Dendritic cell treated with granulocyte-macrophage colony-stimulating factor and Interleukin-4, amounts not matched to agents 40 ng/mL and 50 ng/mL, for 4 days (primary cell): ENCODE measurements at regions not wholly inside any gene's neighbourhood (a gene's known extent, or its start where the extent isn't known, plus 50 kb on each side); places are given as distances from the start of the nearest gene placed in this dataset.

Source experiments
- H3K27ac Mint-ChIP-seq: one replicate; pipeline ENCODE4 v1.8.0; 2022; ENCODE audit warnings: mild to moderate bottlenecking, mixed read lengths
- H3K27me3 Mint-ChIP-seq: one replicate; pipeline ENCODE4 v1.8.0; 2022; ENCODE audit warnings: mild to moderate bottlenecking, mixed read lengths
- H3K36me3 Mint-ChIP-seq: one replicate; pipeline ENCODE4 v1.8.0; 2022; ENCODE audit warnings: low read depth, mixed read lengths
- H3K4me1 Mint-ChIP-seq: one replicate; pipeline ENCODE4 v1.8.0; 2022; ENCODE audit warnings: low read depth, mixed read lengths
- H3K4me3 Mint-ChIP-seq: one replicate; pipeline ENCODE4 v1.8.0; 2022; ENCODE audit warnings: mild to moderate bottlenecking, moderate library complexity, mixed read lengths
- H3K9me3 Mint-ChIP-seq: one replicate; pipeline ENCODE4 v1.8.0; 2022; ENCODE audit warnings: mixed read lengths
- intact Hi-C: fragments of 100-400 bp; cut with micrococcal nuclease; formaldehyde crosslinking; loops from one replicate; pipeline ENCODE4 v1.15.0; 2022

- Mint-ChIP-seq H3K4me3 (no peak overlapping the region), H3K27ac (no peak overlapping the region), H3K4me1 (no peaks in the 10 kb centered on the region), H3K36me3 (peaks cover 21% of the 10 kb centered on the region), H3K9me3 (peaks cover 45% of the 10 kb centered on the region), H3K27me3 (no peaks in the 10 kb centered on the region)
- intact Hi-C loops: no loop called here
Observed at GRCh38 chr4:123043013-123043412, 120.6 kb upstream of the NUDT6 start.

DNA sequence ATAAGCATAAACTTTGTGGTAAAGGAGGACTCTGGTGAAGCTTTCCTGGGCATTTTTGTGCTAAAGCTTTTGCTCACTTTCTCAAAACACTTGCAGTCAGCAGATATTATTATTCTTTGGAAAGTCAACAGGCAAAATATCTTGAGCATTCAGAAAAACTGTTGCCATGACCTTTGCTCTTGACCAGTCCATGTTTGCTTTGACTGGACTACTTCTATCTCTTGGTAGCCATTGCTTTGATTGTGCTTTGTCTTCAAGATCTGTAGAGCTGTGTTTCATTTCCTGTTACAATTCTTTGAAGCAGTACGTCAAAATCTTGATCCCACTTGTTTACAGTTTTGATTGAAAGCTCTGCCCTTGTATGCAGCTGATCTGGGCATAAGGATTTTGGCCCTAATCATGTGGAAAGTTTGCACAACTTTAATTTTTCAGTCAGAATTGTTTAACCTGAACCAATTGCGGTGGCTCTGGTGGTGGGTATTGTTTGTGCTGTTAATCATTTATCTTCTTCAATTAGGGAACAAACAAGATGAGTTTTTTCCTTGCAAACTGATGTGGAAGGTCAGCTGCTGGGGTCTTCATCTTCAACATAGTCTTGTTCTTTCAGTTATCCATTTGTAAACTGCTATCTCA lies 121.5 kb upstream of the NUDT6 start:
- intact Hi-C loops: no loop called here
- H3K9me3 Mint-ChIP-seq: peaks cover 54% of the 10 kb centered on the region
- H3K27me3 Mint-ChIP-seq: no peaks in the 10 kb centered on the region
- no peaks in the 10 kb centered on the region for H3K4me1 Mint-ChIP-seq
- H3K27ac Mint-ChIP-seq: no peak overlapping the region
- no peak overlapping the region for H3K4me3 Mint-ChIP-seq
- H3K36me3 Mint-ChIP-seq: peaks cover 21% of the 10 kb centered on the region

- peaks cover 21% of the 10 kb centered on the region for H3K36me3 Mint-ChIP-seq
- no peaks in the 10 kb centered on the region for H3K27me3 Mint-ChIP-seq
- intact Hi-C loops: no loop called here
- H3K27ac Mint-ChIP-seq: no peak overlapping the region
- no peaks in the 10 kb centered on the region for H3K4me1 Mint-ChIP-seq
- H3K4me3 Mint-ChIP-seq: no peak overlapping the region
- H3K9me3 Mint-ChIP-seq: peaks cover 74% of the 10 kb centered on the region
Observed at GRCh38 chr4:123046096-123046495, 123.7 kb upstream of the NUDT6 start.

DNA sequence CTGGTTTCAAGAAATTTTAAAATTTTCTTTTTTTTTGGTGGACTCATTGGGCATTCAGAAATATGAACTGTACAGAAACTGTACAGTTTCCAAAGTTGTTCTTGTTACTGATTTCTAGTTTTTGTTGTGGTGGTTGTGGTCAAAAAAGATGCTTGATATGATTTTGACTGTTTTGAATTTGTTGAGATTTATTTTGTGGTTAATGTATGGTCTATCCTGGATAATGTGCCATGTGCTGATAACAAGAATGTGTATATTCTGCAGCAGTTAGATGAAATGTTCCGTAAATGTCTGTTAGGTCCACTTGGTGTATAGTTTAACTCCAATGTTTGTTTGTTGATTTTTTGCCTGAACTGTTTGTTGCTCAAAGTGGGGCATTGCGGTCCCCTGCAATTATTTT lies 127.6 kb upstream of the NUDT6 start:
- Mint-ChIP-seq H3K9me3 (peaks cover 73% of the 10 kb centered on the region), H3K4me3 (no peak overlapping the region), H3K27ac (no peak overlapping the region), H3K4me1 (no peaks in the 10 kb centered on the region), H3K27me3 (no peaks in the 10 kb centered on the region), H3K36me3 (peaks cover 10% of the 10 kb centered on the region)
- intact Hi-C loops: no loop called here

GRCh38 chr4:123052007-123052406 lies 129.6 kb upstream of the NUDT6 start:
- intact Hi-C loops: no loop called here
- Mint-ChIP-seq H3K4me1 (no peaks in the 10 kb centered on the region), H3K4me3 (no peak overlapping the region), H3K27ac (no peak overlapping the region), H3K9me3 (peaks cover 64% of the 10 kb centered on the region), H3K36me3 (peaks cover 10% of the 10 kb centered on the region), H3K27me3 (no peaks in the 10 kb centered on the region)

DNA sequence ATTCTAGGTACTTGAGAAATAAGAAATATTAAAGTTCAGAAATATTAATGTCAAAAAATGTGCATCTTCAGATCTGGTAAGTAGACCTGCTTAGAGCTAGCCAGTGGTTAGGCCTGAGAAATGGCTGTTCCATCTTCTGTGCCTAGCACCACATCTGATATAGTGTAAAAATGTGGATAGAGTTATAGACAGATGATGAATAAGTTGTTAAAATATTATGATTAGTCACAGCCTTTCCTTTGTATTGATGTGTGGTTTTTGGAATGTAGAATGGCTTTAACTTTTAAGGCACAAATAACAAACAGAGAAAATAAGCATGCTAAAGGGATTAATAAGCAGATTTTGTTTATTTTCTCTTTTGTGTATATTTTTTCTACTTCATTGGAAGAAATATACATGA lies 133.5 kb upstream of the NUDT6 start:
- Mint-ChIP-seq H3K4me3 (no peak overlapping the region), H3K27me3 (no peaks in the 10 kb centered on the region), H3K9me3 (peaks cover 44% of the 10 kb centered on the region), H3K4me1 (no peaks in the 10 kb centered on the region), H3K27ac (no peak overlapping the region), H3K36me3 (peaks cover 34% of the 10 kb centered on the region)
- intact Hi-C loops: no loop called here

DNA sequence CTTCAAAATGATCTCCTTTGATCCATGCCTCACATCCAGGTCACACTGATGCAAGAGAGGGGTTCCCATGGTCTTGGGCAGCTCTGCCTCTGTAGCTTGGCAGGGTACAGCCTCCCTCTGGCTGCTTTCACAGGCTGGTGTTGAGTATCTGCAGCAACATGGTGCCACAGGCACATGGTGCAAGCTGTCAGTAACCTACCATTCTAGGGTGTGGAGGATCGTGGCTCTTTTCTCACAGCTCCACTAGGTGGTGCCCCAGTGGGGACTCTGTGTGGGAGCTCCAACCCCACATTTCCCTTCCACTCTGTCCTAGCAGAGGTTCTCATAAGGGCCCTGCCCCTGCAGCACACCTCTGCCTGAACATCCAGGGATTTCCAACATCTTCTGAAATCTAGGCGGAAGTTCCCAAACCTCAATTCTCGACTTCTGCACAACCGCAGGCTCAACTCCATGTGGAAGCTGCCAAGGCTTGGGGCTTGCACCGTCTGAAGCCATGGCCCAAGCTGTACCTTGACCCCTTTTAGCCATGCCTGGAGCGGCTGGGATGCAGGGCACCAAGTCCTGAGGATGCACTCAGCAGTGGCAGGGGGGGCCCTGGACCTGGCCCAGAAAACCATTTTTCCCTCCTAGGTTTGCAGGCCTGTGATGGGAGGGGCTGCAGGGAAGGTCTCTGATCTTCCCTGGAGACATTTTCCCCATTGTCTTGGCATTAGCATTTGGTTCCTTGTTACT lies 137.8 kb upstream of the NUDT6 start:
- Mint-ChIP-seq H3K27me3 (no peaks in the 10 kb centered on the region), H3K4me3 (no peak overlapping the region), H3K4me1 (no peaks in the 10 kb centered on the region), H3K9me3 (peaks cover 24% of the 10 kb centered on the region), H3K27ac (no peak overlapping the region), H3K36me3 (peaks cover 33% of the 10 kb centered on the region)
- intact Hi-C loops: no loop called here

DNA sequence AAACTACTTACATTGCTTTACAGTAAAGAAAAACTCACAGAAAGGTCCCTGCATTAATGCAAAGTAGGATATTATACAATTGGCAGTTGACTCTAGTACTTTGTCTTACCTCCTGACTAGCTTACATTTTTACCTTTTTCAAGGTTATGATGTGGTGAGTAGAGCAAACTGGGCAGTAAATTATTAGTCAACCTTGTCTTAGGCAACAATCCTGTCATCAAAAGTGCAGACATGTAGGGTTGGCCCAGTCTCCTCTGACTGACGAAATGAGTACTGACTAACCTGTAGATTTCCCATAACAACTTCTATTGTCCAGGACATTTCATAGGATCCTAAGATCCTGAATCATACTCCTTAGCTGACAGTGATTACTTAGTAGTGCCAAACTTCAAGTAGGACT lies 142.0 kb upstream of the NUDT6 start:
- intact Hi-C loops: no loop called here
- no peak overlapping the region for H3K4me3 Mint-ChIP-seq
- peaks cover 19% of the 10 kb centered on the region for H3K36me3 Mint-ChIP-seq
- no peak overlapping the region for H3K27ac Mint-ChIP-seq
- H3K27me3 Mint-ChIP-seq: no peaks in the 10 kb centered on the region
- H3K9me3 Mint-ChIP-seq: peaks cover 16% of the 10 kb centered on the region
- H3K4me1 Mint-ChIP-seq: no peaks in the 10 kb centered on the region

GRCh38 chr4:123068081-123068480 lies 145.7 kb upstream of the NUDT6 start:
- Mint-ChIP-seq H3K4me1 (no peaks in the 10 kb centered on the region), H3K4me3 (no peak overlapping the region), H3K27ac (no peak overlapping the region), H3K9me3 (no peaks in the 10 kb centered on the region), H3K36me3 (no peaks in the 10 kb centered on the region), H3K27me3 (no peaks in the 10 kb centered on the region)
- intact Hi-C loops: no loop called here

DNA sequence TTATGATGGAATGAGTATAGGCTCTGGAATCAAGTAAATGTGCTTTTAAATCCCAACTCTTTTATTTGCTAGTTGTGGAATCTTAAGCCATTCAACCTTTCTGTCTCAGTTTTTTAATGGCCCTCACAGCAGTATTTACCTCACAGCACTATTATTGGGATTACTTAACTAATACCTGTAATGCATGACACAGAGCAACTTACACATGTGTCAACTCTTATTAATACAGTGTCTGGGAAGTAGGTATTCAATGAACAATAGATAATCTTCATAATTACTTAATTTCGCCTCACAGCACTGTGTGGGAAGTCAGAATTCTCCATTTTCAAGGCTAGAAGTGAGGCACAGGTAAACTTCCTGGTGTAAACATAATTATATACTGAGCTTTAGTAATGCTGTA lies 149.7 kb upstream of the NUDT6 start:
- H3K9me3 Mint-ChIP-seq: no peaks in the 10 kb centered on the region
- intact Hi-C loops: no loop called here
- H3K27me3 Mint-ChIP-seq: no peaks in the 10 kb centered on the region
- H3K27ac Mint-ChIP-seq: no peak overlapping the region
- H3K4me1 Mint-ChIP-seq: no peaks in the 10 kb centered on the region
- H3K4me3 Mint-ChIP-seq: no peak overlapping the region
- no peaks in the 10 kb centered on the region for H3K36me3 Mint-ChIP-seq

DNA sequence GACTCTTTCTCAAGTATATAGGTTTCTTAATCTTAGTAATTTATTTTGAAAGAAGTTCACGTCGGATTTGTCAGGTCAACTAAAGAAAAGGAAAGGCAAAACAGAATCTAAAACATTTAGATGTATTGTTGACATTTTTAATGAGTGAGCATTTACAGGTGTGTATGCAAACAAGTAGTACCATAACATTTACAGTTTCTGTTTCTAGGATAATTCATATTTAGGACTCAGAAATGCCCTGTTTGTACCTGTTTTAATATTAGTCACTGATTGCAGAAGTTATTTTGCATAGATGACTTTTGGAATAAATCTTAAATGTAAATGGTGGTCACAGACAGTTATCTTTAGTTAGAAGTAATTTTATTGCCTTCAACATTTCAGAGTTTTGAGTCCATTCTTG lies 151.3 kb upstream of the NUDT6 start:
- H3K27ac Mint-ChIP-seq: no peak overlapping the region
- no peaks in the 10 kb centered on the region for H3K9me3 Mint-ChIP-seq
- intact Hi-C loops: no loop called here
- no peaks in the 10 kb centered on the region for H3K36me3 Mint-ChIP-seq
- H3K27me3 Mint-ChIP-seq: no peaks in the 10 kb centered on the region
- no peak overlapping the region for H3K4me3 Mint-ChIP-seq
- H3K4me1 Mint-ChIP-seq: no peaks in the 10 kb centered on the region

DNA sequence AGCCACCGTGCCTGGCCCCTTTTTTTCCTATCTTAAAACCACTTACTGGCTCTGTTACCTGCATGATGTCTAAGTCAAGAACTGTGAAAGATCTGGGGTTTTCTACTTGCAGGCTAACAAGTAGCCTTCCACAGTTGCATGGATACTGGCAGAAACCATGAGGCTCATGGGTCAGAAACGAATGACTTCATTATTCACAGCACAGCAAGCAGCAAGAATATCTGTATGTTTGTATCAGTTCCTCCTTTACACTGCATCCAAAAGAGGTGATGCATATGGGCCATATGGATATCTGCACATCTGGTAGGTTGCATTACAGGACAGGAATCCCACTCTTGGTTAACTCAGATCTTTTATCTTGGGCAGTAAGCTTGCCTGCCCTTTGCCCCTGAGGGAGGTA lies 154.9 kb upstream of the NUDT6 start:
- H3K9me3 Mint-ChIP-seq: no peaks in the 10 kb centered on the region
- H3K4me3 Mint-ChIP-seq: no peak overlapping the region
- no peak overlapping the region for H3K27ac Mint-ChIP-seq
- intact Hi-C loops: no loop called here
- no peaks in the 10 kb centered on the region for H3K27me3 Mint-ChIP-seq
- H3K36me3 Mint-ChIP-seq: peaks cover 9% of the 10 kb centered on the region
- no peaks in the 10 kb centered on the region for H3K4me1 Mint-ChIP-seq

DNA sequence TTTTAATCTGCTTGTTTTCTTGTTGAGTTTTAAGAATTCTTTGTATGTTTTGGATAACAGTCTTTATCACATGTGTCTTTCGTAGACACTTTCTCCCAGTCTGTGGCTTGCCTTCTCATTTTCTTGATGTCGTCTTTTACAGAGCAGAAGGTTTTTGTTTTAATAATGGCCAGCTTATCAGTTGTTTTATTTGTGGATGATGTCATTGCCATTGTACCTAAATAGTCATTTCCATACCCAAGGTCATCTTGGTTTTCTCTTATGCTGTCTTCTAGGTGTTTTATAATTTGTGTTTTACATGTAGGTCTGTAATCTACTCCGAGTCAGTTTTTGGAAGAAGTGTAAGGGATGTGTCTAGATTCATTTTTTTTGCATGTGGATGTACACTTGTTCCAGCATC lies 159.6 kb upstream of the NUDT6 start:
- H3K4me1 Mint-ChIP-seq: peaks cover 14% of the 10 kb centered on the region
- no peak overlapping the region for H3K4me3 Mint-ChIP-seq
- no peaks in the 10 kb centered on the region for H3K9me3 Mint-ChIP-seq
- H3K27ac Mint-ChIP-seq: no peak overlapping the region
- H3K27me3 Mint-ChIP-seq: no peaks in the 10 kb centered on the region
- peaks cover 9% of the 10 kb centered on the region for H3K36me3 Mint-ChIP-seq
- intact Hi-C loops: no loop called here

DNA sequence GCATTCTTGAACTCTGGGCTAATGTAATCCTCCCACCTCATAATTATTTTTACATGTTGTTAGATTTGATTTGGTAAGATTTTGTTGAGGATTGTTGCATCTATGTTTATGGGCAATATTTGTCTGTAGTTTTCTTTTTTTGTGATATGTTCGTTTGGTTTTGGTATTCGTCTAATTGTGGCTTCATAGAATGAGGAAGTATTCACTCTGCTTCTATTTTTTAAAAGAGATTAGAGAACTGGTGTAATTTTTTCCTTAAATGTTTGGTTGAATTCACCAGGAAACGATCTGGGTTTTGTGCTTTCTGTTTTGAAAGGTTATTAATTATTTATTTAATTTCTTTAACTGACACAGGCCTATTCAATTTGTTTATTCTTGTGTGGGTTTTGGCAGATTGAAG lies 161.2 kb upstream of the NUDT6 start:
- Mint-ChIP-seq H3K4me3 (peak overlapping the region; percentile 67), H3K27ac (peak overlapping the region; percentile 72), H3K36me3 (peaks cover 9% of the 10 kb centered on the region), H3K4me1 (peaks cover 31% of the 10 kb centered on the region), H3K27me3 (no peaks in the 10 kb centered on the region), H3K9me3 (peaks cover 7% of the 10 kb centered on the region)
- intact Hi-C loops: no loop called here

DNA sequence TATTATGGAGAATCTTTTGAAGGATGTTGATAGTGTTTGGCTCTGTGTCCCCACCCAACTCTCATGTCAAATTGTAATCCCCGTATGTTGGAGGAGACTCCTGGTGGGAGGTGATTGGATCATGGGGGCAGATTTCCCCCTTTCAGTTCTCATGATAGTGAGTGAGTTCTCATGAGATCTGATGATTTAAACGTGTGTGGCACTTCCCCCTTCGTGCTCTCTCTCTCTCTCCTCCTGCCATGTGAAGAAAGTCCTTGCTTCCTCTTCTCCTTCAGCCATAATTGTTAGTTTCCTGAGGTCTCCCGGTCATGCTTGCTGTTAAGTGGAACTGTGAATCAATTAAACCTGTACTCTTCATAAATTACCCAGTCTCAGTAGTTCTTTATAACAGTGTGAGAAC lies 166.1 kb upstream of the NUDT6 start:
- Mint-ChIP-seq H3K9me3 (peaks cover 18% of the 10 kb centered on the region), H3K27ac (no peak overlapping the region), H3K36me3 (peaks cover 8% of the 10 kb centered on the region), H3K4me3 (no peak overlapping the region), H3K4me1 (peaks cover 31% of the 10 kb centered on the region), H3K27me3 (no peaks in the 10 kb centered on the region)
- intact Hi-C loops: no loop called here
